ENCODE measurements at regions not wholly inside any gene's neighbourhood (a gene's known extent, or its start where the extent isn't known, plus 50 kb on each side); places are given as distances from the start of the nearest gene placed in this dataset.

DNA sequence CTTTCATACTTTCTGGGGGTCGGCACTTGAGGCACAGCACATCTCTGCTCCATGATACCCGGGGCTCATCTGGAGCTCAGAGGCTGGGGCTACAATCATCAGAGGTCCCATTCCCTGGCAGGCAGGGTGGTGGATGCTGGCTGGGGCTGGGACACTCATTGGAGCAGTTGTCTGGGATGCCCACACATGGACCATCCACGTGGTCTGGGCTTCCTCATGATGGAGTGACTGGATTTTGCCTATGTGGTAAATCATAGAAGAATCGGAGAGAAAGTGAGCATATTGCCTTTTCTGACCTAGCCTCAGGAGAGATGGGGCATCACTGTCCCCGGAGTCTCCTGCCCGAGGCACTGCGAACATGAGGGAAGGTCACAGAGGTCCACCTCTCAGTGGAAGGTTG lies 91.4 kb upstream of the IRS2 start (continued):
- no peak for TF ChIP-seq RXRA (IDR thresholded peaks at IDR 0.05; ENCODE audit: borderline replicate concordance, low read depth)
- TF ChIP-seq RCOR1 (IDR thresholded peaks at IDR 0.05; ENCODE audit: low read length), result no peak
- TF ChIP-seq, protein P1, sequence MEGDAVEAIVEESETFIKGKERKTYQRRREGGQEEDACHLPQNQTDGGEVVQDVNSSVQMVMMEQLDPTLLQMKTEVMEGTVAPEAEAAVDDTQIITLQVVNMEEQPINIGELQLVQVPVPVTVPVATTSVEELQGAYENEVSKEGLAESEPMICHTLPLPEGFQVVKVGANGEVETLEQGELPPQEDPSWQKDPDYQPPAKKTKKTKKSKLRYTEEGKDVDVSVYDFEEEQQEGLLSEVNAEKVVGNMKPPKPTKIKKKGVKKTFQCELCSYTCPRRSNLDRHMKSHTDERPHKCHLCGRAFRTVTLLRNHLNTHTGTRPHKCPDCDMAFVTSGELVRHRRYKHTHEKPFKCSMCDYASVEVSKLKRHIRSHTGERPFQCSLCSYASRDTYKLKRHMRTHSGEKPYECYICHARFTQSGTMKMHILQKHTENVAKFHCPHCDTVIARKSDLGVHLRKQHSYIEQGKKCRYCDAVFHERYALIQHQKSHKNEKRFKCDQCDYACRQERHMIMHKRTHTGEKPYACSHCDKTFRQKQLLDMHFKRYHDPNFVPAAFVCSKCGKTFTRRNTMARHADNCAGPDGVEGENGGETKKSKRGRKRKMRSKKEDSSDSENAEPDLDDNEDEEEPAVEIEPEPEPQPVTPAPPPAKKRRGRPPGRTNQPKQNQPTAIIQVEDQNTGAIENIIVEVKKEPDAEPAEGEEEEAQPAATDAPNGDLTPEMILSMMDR (IDR thresholded peaks at IDR 0.05), result no peak
- TF ChIP-seq SMC3 (IDR thresholded peaks at IDR 0.05; ENCODE audit: low read depth, low read length), result no peak
- TF ChIP-seq MXI1 (IDR thresholded peaks at IDR 0.05; ENCODE audit: low read depth, low read length), result no peak
- no peak for TF ChIP-seq GABPA (IDR thresholded peaks at IDR 0.05; ENCODE audit: low read depth)
- TF ChIP-seq TEAD4 (IDR thresholded peaks at IDR 0.05; ENCODE audit: borderline replicate concordance, insufficient read depth), result no peak
- no peak for TF ChIP-seq FOSL2 (IDR thresholded peaks at IDR 0.05; ENCODE audit: borderline replicate concordance, low read depth)
- no peak for TF ChIP-seq FOXJ3 (CRISPR knock-in tag; IDR thresholded peaks at IDR 0.05)
- no peak for TF ChIP-seq NFIC (IDR thresholded peaks at IDR 0.05; ENCODE audit: borderline replicate concordance)

DNA sequence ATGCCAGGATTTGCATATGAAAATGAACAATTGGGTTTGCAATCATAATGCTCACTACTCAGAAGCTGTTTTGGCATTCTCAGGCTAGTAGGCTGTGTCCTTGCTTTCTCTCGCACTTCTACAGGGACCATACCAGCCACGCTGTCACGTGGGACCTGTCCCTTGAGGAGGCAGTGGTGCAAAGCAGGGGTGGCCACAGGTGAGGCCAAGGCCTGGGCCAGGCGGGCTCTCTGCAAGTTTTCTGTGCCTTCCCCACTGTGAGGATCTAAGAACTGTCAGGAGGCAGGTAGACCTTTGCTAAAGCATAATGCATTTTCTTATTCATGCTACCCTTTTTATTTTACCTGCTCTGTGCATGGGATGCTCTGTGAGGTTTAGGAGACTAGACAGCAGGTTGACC lies 89.4 kb upstream of the IRS2 start:
- 100% methylated on average over 3 of the region's 4 CpGs for WGBS (ENCODE audit: low lambda C conversion rate)
- no peak overlapping the region for H3K9ac ChIP-seq
- POLR2A ChIA-PET, result no interaction called here
- H3K4me3 ChIP-seq (ENCODE audit: low read depth in 2 of 2, low read length in 1 of 2), result no peak overlapping the region
- H2AFZ ChIP-seq (ENCODE audit: low read depth), result no peak overlapping the region
- H3K27me3 ChIP-seq (ENCODE audit: insufficient read depth), result no peaks in the 10 kb centered on the region
- no peaks in the 10 kb centered on the region for H3K36me3 ChIP-seq (replicated peaks in 1 of 2; ENCODE audit: control insufficient read depth in 1 of 2, insufficient read depth in 2 of 2, low read length in 1 of 2)
- no peak overlapping the region for H3K4me2 ChIP-seq
- H3K9me3 ChIP-seq, result no peaks in the 10 kb centered on the region
- TF ChIP-seq RFX5 (IDR thresholded peaks at IDR 0.05; ENCODE audit: low read length), result no peak
- TF ChIP-seq CHD2 (IDR thresholded peaks at IDR 0.05; ENCODE audit: low read length, partially characterized antibody), result no peak
- TF ChIP-seq YY1 (IDR thresholded peaks at IDR 0.05; ENCODE audit: low read depth), result no peak
- no peak for TF ChIP-seq MXI1 (IDR thresholded peaks at IDR 0.05; ENCODE audit: low read depth, low read length)
- no peak for TF ChIP-seq FOXJ3 (CRISPR knock-in tag; IDR thresholded peaks at IDR 0.05)
- TF ChIP-seq POLR2AphosphoS5 (IDR thresholded peaks at IDR 0.05; ENCODE audit: low read depth, low read length), result no peak
- no peak for TF ChIP-seq FOSL2 (IDR thresholded peaks at IDR 0.05; ENCODE audit: borderline replicate concordance, low read depth)
- TF ChIP-seq SMC3 (IDR thresholded peaks at IDR 0.05; ENCODE audit: low read depth, low read length), result no peak
- no peak for TF ChIP-seq RXRA (IDR thresholded peaks at IDR 0.05; ENCODE audit: borderline replicate concordance, low read depth)
- TF ChIP-seq, protein P2, sequence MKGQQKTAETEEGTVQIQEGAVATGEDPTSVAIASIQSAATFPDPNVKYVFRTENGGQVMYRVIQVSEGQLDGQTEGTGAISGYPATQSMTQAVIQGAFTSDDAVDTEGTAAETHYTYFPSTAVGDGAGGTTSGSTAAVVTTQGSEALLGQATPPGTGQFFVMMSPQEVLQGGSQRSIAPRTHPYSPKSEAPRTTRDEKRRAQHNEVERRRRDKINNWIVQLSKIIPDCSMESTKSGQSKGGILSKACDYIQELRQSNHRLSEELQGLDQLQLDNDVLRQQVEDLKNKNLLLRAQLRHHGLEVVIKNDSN (IDR thresholded peaks at IDR 0.05; ENCODE audit: borderline replicate concordance, low read depth), result no peak
- no peak for TF ChIP-seq EZH2phosphoT487 (IDR thresholded peaks at IDR 0.05; ENCODE audit: borderline replicate concordance, low read depth)
- no peak for TF ChIP-seq MEF2A (IDR thresholded peaks at IDR 0.05; ENCODE audit: borderline replicate concordance, low read depth)
- no peak for TF ChIP-seq SIN3A (IDR thresholded peaks at IDR 0.05; ENCODE audit: borderline replicate concordance, low read depth, low read length)
- TF ChIP-seq MAX (IDR thresholded peaks at IDR 0.05; ENCODE audit: low read depth), result no peak
- TF ChIP-seq NFIC (IDR thresholded peaks at IDR 0.05; ENCODE audit: borderline replicate concordance), result no peak
- no peak for TF ChIP-seq PBX3 (IDR thresholded peaks at IDR 0.05)
- TF ChIP-seq RAD21 (IDR thresholded peaks at IDR 0.05; ENCODE audit: low read length), result no peak
- TF ChIP-seq, protein P3, sequence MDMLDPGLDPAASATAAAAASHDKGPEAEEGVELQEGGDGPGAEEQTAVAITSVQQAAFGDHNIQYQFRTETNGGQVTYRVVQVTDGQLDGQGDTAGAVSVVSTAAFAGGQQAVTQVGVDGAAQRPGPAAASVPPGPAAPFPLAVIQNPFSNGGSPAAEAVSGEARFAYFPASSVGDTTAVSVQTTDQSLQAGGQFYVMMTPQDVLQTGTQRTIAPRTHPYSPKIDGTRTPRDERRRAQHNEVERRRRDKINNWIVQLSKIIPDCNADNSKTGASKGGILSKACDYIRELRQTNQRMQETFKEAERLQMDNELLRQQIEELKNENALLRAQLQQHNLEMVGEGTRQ (IDR thresholded peaks at IDR 0.05; ENCODE audit: borderline replicate concordance, low read depth, low read length), result no peak
- H4K20me1 ChIP-seq (ENCODE audit: insufficient read depth), result no peaks in the 10 kb centered on the region
- DNase-seq, result no peak
- peaks cover 5 to 7% of the 10 kb centered on the region in 2 experiments; a peak in 3 of 4 replicates for H3K4me1 ChIP-seq (ENCODE audit: control insufficient read depth in 1 of 2, insufficient read depth in 2 of 2, low read depth in 1 of 2, low read length in 1 of 2)
- no peaks in the 10 kb centered on the region for H3K79me2 ChIP-seq (ENCODE audit: insufficient read depth)
- no peaks in the 10 kb centered on the region for H3F3A ChIP-seq (replicated peaks; ENCODE audit: insufficient read depth)
- no peaks in the 10 kb centered on the region for H3K9me2 ChIP-seq
- CTCF ChIA-PET, result no interaction called here
- H3K27ac ChIP-seq (ENCODE audit: low read depth in 2 of 2, low read length in 1 of 2), result no peak overlapping the region; a peak in 1 of 4 replicates
